Embryonic facial prominence (tissue), 1 donor: ENCODE measurements at regions not wholly inside any gene's neighbourhood (a gene's known extent, or its start where the extent isn't known, plus 50 kb on each side); places are given as distances from the start of the nearest gene placed in this dataset.

Experiments used
- DNase-seq: peaks from one replicate; pipeline ENCODE4 v3.0.0-alpha.2; 2016; ENCODE audit errors: extremely low spot score

GRCh38 chr21:38696579-38696978 lies 109.2 kb upstream of the ETS2 start:
- no peak for DNase-seq

DNA sequence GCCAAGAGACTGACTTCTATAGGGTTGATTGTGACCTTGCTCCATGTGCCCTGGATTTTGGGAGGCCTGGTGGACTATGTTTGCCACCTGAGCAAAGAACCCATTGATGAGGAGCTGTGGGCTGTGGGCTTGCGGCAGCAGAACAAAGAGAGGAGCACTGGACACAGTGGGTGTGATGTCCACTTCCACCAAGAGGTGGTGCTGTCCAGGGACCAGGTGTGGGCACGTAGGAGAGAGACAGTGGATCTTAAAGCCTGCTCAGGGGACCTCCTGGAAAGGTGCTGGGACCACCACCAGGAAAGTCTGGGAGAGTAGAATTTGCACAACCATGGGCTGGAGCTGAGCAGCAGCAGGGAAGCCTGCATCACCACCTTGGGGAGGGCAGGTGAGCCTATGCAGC lies 106.7 kb upstream of the ETS2 start:
- DNase-seq = no peak

DNA sequence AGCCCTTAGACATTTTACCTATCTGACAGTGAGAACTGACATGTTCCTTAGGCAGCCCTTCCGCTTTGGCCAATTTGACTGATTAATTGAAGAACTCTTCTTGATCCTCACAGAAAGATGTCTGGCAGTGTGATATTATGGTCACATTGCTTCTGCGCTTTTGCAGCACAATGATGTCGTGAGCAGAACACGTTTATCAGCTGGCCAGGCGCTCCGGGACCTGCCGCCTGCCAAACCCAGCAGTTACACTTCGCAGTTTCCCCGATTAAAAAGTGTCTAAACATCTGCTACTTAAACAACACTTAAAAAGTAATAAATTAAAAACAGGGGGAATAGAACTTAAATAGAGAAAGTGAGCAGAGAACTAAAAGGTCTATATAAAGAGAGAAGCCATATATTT lies 103.5 kb upstream of the ETS2 start:
- no peak for DNase-seq

GRCh38 chr21:38709876-38710275 lies 95.9 kb upstream of the ETS2 start:
- DNase-seq = no peak

- no peak for DNase-seq
Measured at GRCh38 chr21:38712071-38712470, 93.7 kb upstream of the ETS2 start.

DNA sequence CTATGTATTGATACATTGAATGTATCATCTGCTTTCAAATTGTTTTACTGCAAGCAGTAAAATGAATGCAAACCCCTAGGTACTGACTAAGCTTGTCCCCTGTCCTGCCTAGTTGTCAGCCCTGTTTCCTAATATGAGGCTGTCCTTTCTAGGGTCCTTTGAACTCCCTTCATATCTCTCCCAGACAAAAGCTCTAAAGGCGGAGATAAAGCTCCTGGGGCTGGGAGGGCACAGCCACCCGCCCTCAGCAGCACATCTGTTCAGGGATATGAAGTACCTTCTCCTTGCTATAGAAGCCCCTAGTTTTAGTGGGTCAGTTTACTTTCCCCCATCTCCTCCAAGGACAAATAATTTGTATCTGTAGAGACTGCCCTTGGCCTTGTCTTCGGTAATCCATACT lies 93.1 kb upstream of the ETS2 start:
- DNase-seq = no peak

- no peak for DNase-seq
Measured at GRCh38 chr21:38714039-38714817, 91.5 kb upstream of the ETS2 start.

GRCh38 chr21:38714999-38715398 lies 90.7 kb upstream of the ETS2 start:
- no peak for DNase-seq

- DNase-seq = no peak
Measured at GRCh38 chr21:38716088-38716487, 89.6 kb upstream of the ETS2 start.

GRCh38 chr21:38716942-38717341 lies 88.8 kb upstream of the ETS2 start:
- no peak for DNase-seq

- no peak for DNase-seq
Measured at GRCh38 chr21:38718481-38718880, 87.2 kb upstream of the ETS2 start.

DNA sequence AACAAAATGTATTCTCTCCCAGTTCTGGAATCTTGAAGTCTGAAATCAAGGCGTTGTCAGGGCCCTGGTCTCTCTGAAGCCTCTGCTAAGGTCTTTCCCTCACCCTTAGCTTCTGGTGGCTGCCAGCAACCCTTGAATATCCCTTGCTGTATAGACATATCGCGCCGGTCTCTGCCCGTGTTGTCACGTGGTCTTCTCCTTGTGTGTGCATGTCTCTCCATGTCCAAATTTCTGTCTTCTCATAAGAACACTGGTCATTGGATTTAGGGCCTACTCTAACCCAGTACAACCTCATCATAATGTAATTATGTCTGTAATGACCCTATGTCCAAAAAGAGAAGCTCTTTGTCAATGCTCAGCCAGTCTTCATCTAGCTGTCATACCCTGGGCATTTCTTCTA lies 85.7 kb upstream of the ETS2 start:
- DNase-seq = no peak

DNA sequence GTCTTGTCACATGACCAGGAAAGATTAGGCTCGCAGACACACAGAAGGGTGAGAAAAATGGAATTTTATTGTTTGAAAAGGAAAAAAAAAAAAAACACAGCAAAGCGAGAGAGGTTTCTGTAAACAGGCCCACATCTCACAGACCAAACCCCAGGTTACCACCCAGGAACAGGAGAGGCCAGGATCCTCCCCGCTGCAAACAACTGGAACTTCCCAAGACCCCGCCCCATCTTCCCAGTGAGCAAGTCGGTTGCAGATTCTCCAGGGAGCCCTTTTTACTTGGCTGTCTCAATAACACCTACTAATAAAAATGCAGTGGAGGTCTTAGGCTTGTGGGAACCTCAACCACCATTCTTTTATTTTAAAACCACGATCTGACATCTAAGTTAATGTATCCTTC lies 84.7 kb upstream of the ETS2 start:
- DNase-seq = no peak

- no peak for DNase-seq
Measured at GRCh38 chr21:38721958-38722357, 83.8 kb upstream of the ETS2 start.

- no peak for DNase-seq
Measured at GRCh38 chr21:38725196-38726157, 80.3 kb upstream of the ETS2 start.

DNA sequence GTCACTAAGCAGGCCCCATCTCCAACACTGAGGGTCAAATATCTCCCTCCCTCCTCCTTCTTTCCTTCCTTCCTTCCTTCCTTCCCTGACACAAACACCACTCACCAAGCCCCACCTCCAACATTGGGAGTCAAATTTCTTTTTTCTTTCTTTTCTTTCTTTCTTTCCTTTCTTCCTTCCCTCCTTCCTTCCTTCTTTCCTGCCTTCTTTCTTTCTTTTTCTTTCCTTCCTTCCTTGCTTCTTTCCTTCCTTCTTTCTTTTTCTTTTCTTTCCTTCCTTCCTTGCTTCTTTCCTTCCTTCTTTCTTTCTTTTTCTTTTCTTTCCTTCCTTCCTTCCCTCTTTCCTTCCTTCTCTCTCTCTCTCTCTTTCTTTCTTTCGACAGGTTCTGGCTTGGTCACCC lies 79.2 kb upstream of the ETS2 start:
- DNase-seq = no peak

DNA sequence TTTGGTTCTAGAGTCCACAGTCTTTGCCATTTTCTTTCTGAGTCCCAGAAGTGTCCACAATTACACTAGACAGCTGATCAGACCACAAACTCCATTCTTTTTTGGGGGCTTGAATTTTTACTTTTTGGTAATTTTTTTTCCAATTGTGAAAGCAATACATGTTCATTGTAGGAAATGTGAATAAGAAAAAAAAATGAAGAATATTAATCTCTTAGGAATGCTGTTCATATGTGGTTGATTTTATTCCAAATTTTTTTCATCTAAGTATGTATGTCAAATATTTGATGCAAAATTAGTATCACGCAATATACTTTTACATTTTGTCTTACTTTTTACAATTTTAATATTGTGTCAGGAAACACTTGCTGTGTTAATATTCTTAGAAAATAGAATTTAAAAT lies 76.4 kb upstream of the ETS2 start:
- no peak for DNase-seq

DNA sequence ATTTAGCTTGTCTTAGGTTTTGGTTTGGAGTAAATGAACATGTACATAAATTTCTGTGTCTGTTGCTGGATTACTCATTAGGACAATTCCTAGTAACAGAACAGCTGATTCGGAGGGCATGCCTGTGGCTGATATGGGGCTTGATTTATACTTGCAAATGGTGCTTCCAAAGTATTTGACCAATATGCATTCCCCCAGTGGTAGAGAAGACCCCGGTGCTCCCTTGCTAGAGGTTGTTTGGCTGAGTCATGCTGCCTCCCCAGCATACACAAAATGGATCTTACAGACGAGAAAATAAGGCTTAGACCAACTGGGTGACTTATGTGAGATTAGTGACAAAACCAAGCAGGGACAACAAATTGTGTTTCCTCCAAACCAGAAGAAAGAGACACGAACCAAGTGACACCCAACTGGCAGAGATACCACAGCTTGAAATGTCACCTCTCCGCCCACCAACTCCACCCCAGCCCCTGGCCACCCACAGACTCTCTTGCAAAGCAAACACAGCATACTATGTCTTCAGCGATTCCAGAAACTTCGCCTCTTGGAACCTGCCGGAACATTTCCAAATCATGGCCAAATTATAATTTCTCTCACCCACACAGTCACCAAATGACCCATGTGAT lies 75.9 kb upstream of the ETS2 start:
- no peak for DNase-seq

DNA sequence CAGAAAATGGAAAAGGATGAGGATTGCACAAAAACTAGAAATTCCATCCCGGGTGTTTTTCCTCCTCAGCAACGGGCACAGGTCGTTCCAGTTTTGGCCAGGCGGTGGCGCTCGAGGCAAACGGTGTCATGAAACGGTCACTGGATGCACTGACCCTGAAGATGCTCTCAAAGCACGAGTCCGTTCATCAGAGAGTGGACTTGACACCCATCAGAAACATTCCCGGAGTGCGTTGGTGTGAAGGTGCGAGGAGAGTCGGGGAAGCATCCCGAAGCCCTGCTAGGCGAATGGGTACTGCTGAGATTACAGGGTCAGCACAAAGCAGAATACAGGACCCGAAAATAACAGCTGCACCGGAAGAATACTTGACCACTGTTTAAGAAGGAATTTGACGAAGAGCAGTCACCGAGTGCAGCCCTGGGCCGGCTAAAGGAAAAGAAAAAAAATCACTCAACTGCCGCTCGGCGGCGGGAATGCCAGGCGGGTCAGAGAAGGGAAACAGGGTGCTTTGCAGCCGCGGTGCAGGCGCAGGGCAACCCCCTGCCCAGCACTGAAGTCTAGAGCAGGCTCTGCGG lies 71.7 kb upstream of the ETS2 start:
- peak; percentile 20 for DNase-seq

GRCh38 chr21:38734646-38735365 lies 70.9 kb upstream of the ETS2 start:
- no peak for DNase-seq

DNA sequence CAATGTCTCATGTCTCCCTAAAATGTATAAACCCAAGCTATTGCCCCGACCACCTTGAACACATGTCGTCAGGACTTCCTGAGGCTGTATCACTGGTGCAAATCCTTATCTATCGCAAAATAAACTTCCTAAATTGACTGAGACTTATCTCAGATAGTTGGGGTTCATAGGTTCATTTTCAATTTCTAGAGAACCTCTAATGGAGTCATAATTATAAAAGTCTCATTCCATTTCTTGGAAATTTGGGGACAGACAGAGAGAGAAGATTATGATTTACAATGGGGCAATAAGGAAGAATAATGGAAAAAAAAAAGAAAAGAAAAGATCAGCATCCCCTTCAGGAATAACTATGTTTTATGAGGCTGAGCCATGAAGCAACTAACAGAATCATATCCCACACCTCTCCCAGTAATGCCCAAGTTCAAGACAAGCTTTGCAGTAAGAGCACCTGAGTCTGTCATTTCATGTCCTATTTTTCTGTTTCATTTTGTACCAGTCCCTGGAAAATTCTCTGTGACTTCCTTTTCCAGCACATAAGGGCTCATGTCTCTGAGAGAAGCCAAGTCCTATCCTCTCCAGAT lies 70.0 kb upstream of the ETS2 start:
- DNase-seq = no peak
